ENCODE measurements at regions not wholly inside any gene's neighbourhood (a gene's known extent, or its start where the extent isn't known, plus 50 kb on each side); places are given as distances from the start of the nearest gene placed in this dataset.

GRCh38 chr10:35916791-35917190, 274.7 kb upstream of the FZD8 start:
- TF ChIP-seq CTCF (IDR thresholded peaks at IDR 0.05) (no peak), POLR2A (IDR thresholded peaks at IDR 0.05) (no peak)
